H1 (cell line): ENCODE measurements at regions not wholly inside any gene's neighbourhood (a gene's known extent, or its start where the extent isn't known, plus 50 kb on each side); places are given as distances from the start of the nearest gene placed in this dataset.

Experiments used
- CHD2 ChIP-seq: IDR thresholded peaks from 2 replicates; pipeline ENCODE4 v1.6.1; 2012; ENCODE audit warnings: low read length, improper control_type of control experiment
- TF ChIP-seq, protein P1 (sequence below): fragments of 300-600 bp; sonication (generic); IDR thresholded peaks from 2 replicates; pipeline ENCODE4 v1.7.1; 2012; ENCODE audit warnings: low read length, moderate library complexity, mild to moderate bottlenecking, inconsistent platforms; ENCODE audit not compliant: insufficient replicate concordance

- TF ChIP-seq, protein P1, sequence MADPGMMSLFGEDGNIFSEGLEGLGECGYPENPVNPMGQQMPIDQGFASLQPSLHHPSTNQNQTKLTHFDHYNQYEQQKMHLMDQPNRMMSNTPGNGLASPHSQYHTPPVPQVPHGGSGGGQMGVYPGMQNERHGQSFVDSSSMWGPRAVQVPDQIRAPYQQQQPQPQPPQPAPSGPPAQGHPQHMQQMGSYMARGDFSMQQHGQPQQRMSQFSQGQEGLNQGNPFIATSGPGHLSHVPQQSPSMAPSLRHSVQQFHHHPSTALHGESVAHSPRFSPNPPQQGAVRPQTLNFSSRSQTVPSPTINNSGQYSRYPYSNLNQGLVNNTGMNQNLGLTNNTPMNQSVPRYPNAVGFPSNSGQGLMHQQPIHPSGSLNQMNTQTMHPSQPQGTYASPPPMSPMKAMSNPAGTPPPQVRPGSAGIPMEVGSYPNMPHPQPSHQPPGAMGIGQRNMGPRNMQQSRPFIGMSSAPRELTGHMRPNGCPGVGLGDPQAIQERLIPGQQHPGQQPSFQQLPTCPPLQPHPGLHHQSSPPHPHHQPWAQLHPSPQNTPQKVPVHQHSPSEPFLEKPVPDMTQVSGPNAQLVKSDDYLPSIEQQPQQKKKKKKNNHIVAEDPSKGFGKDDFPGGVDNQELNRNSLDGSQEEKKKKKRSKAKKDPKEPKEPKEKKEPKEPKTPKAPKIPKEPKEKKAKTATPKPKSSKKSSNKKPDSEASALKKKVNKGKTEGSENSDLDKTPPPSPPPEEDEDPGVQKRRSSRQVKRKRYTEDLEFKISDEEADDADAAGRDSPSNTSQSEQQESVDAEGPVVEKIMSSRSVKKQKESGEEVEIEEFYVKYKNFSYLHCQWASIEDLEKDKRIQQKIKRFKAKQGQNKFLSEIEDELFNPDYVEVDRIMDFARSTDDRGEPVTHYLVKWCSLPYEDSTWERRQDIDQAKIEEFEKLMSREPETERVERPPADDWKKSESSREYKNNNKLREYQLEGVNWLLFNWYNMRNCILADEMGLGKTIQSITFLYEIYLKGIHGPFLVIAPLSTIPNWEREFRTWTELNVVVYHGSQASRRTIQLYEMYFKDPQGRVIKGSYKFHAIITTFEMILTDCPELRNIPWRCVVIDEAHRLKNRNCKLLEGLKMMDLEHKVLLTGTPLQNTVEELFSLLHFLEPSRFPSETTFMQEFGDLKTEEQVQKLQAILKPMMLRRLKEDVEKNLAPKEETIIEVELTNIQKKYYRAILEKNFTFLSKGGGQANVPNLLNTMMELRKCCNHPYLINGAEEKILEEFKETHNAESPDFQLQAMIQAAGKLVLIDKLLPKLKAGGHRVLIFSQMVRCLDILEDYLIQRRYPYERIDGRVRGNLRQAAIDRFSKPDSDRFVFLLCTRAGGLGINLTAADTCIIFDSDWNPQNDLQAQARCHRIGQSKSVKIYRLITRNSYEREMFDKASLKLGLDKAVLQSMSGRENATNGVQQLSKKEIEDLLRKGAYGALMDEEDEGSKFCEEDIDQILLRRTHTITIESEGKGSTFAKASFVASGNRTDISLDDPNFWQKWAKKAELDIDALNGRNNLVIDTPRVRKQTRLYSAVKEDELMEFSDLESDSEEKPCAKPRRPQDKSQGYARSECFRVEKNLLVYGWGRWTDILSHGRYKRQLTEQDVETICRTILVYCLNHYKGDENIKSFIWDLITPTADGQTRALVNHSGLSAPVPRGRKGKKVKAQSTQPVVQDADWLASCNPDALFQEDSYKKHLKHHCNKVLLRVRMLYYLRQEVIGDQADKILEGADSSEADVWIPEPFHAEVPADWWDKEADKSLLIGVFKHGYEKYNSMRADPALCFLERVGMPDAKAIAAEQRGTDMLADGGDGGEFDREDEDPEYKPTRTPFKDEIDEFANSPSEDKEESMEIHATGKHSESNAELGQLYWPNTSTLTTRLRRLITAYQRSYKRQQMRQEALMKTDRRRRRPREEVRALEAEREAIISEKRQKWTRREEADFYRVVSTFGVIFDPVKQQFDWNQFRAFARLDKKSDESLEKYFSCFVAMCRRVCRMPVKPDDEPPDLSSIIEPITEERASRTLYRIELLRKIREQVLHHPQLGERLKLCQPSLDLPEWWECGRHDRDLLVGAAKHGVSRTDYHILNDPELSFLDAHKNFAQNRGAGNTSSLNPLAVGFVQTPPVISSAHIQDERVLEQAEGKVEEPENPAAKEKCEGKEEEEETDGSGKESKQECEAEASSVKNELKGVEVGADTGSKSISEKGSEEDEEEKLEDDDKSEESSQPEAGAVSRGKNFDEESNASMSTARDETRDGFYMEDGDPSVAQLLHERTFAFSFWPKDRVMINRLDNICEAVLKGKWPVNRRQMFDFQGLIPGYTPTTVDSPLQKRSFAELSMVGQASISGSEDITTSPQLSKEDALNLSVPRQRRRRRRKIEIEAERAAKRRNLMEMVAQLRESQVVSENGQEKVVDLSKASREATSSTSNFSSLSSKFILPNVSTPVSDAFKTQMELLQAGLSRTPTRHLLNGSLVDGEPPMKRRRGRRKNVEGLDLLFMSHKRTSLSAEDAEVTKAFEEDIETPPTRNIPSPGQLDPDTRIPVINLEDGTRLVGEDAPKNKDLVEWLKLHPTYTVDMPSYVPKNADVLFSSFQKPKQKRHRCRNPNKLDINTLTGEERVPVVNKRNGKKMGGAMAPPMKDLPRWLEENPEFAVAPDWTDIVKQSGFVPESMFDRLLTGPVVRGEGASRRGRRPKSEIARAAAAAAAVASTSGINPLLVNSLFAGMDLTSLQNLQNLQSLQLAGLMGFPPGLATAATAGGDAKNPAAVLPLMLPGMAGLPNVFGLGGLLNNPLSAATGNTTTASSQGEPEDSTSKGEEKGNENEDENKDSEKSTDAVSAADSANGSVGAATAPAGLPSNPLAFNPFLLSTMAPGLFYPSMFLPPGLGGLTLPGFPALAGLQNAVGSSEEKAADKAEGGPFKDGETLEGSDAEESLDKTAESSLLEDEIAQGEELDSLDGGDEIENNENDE: no peak
- TF ChIP-seq CHD2: no peak
Measured at GRCh38 chr16:80902306-80903110, 98.1 kb upstream of the CDYL2 start (continued).
